Panc1 (cell line): ENCODE measurements at regions not wholly inside any gene's neighbourhood (a gene's known extent, or its start where the extent isn't known, plus 50 kb on each side); places are given as distances from the start of the nearest gene placed in this dataset.

Experiments
- POLR2AphosphoS5 ChIP-seq: IDR thresholded peaks from 2 replicates; pipeline ENCODE4 v1.6.1; 2012; ENCODE audit warnings: mild to moderate bottlenecking, low read depth, low read length, moderate library complexity
- REST ChIP-seq, 2 experiments: IDR thresholded peaks; 2 replicates each; pipeline ENCODE4 v1.6.1; 2011 to 2012; ENCODE audit warnings: low read depth in 2 of 2, control low read depth in 1 of 2, low read length in 1 of 2, mild to moderate bottlenecking in 1 of 2, moderate library complexity in 1 of 2; ENCODE audit not compliant: insufficient read depth in 1 of 2
- SIN3A ChIP-seq: IDR thresholded peaks from 2 replicates; pipeline ENCODE4 v1.6.1; 2012; ENCODE audit warnings: low read depth, mild to moderate bottlenecking, low read length, moderate library complexity, borderline replicate concordance; ENCODE audit not compliant: insufficient read depth
- TF ChIP-seq, protein P1 (sequence below): fragments of 450-650 bp; IDR thresholded peaks from 2 replicates; pipeline ENCODE4 v1.5.1; 2017; ENCODE audit warnings: mild to moderate bottlenecking

DNA sequence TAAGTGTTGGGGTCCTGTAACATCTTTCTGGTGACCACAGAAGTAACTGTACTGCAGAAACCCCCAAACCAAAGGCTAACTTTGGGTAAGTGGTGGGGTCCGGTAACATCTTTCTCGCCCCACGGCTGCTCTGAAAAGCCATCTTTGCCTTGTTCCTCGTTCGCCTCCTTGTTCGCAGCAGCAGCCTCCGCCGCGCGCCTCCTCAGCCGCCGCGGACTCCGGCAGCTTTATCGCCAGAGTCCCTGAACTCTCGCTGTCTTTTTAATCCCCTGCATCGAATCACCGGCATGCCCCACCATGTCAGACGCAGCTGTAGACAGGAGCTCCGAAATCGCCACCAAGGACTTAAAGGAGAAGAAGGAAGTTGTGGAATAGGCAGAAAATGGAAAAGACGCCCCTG lies 316.8 kb downstream of the TUSC7 start:
- TF ChIP-seq POLR2AphosphoS5 (no peak), REST (IDR thresholded peaks at IDR 0.05; ENCODE audit: insufficient read depth in 1 of 2, low read depth in 2 of 2, low read length in 1 of 2) (no peak), SIN3A (no peak)
- TF ChIP-seq, protein P1, sequence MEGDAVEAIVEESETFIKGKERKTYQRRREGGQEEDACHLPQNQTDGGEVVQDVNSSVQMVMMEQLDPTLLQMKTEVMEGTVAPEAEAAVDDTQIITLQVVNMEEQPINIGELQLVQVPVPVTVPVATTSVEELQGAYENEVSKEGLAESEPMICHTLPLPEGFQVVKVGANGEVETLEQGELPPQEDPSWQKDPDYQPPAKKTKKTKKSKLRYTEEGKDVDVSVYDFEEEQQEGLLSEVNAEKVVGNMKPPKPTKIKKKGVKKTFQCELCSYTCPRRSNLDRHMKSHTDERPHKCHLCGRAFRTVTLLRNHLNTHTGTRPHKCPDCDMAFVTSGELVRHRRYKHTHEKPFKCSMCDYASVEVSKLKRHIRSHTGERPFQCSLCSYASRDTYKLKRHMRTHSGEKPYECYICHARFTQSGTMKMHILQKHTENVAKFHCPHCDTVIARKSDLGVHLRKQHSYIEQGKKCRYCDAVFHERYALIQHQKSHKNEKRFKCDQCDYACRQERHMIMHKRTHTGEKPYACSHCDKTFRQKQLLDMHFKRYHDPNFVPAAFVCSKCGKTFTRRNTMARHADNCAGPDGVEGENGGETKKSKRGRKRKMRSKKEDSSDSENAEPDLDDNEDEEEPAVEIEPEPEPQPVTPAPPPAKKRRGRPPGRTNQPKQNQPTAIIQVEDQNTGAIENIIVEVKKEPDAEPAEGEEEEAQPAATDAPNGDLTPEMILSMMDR = no peak
